SHP77 (cell line): ENCODE measurements at regions not wholly inside any gene's neighbourhood (a gene's known extent, or its start where the extent isn't known, plus 50 kb on each side); places are given as distances from the start of the nearest gene placed in this dataset.
"Not testable (repeated sequence)": the region's sequence is repeated elsewhere in the genome, so short reads cannot be mapped to it uniquely, and the experiment has no call there.

Source experiments
- DNase-seq, 2 experiments: peaks; one replicate each; lab custom pipeline; 2025; lab: John Stamatoyannopoulos, UW

- DNase-seq: no peak
Measured at GRCh38 chr22:48429446-48430020, 1398.1 kb downstream of the BRD1 start.

- DNase-seq: no peak
Measured at GRCh38 chr22:48428631-48429371, 1398.9 kb downstream of the BRD1 start.

GRCh38 chr22:48427731-48428211 is 1399.9 kb downstream of the BRD1 start:
- DNase-seq: no peak

DNA sequence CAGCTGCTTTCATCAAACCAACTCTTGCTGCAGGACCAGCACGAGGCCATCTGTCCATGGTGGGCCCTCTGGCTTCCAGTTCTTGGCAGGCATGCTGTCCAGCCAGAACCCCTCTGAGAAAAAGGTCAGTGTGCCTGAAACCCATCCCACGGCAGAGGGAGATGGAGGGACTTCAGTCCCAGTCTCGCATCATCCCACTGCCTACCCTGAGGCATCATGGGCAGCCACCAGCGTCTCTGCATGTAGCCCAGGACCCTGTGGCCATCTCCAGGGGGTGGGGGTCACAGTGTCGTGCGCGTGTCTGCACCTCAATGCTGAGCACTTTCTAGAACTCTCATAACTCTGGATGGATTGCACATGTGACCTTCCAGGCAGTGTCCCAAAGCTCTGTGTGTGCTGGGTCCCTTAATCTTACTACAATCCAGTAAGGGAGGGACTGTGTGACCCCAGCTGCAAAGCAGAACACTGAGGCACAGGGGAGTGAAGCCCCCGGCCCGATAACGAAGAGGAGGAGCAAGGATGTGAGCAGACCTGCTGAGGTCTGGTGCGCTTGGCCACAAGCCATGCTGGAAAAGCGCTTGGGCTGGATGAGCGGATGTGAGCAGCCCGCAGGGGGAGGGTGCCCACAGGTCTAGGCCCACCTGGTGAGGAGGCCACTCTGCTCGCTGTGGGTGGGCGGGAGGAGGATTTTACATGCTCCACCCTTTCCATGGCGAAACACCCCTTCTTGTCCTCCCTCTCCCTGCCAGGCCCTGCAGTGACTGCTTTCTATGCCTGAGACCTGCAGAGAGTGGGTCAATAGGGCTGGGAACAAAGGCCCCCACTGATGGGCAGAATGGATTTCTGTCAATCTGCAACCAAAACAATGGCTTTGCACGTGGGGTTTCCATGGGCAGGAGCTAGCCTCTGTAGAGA is 1401.0 kb downstream of the BRD1 start:
- no peak for DNase-seq

GRCh38 chr22:48425641-48426040 is 1402.0 kb downstream of the BRD1 start:
- DNase-seq: no peak

DNA sequence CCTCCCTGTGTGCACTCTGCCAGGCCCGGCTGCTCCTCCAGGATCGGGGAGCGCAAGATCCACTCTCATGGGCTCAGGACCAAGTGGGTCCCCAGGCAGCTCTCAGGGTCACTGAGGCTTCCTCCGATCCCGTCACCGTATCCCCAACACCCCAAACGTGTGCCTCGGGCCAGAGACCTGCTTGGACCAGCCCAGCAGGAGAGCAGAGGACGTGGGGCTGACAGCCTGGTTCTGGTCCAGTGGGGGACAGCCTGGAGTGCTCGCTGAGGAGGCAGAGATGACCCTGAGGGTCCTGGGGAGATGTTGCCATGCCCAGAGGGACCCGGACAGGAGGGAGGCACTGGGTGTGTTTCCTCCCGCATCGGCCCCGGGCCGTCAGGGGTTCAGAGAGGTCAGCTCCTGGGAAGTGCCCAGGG is 1402.6 kb downstream of the BRD1 start:
- DNase-seq: no peak

GRCh38 chr22:48424661-48425060 is 1403.0 kb downstream of the BRD1 start:
- DNase-seq: no peak

DNA sequence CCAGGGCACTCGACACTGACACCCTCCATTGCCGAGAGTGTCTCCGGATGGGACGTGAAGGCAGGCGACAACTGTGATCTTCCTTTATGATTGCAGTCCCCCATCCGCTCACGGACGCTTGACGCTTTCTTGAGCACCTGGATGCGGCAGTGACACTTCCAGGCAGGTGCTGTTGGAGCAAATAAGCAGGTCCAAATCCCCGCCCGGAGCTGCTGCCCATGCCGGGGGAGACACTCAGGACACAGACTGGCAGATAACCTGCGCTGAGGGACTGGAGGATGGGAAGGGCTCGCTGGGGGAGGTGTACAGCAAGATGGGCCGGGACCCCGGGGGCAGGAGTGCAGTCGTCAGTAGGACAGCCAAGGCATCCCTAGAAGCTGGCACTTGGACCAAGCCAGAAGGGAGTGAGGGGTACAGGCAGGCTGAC is 1403.5 kb downstream of the BRD1 start:
- no peak for DNase-seq

DNA sequence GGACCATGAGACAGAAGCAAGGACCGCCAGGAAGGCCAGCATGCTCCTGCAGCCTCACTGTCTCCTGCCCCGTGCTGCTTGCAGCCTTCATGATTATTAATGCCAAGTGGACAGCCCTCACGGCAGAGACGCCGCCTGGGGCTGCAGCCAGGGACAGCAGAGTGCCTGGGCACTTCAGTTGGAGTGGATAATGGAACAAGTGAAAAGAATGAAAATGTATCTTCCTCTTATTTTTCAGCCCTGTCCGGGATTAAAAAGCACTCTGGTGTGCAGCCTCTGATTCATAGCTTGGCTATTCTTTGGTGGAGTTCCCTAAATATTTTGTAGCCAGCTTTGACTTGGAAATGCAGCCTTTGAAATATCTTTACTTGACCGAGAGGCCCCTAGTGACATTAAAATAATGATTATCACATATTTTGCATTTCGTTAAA is 1404.2 kb downstream of the BRD1 start:
- DNase-seq: no peak

- DNase-seq: no peak
Measured at GRCh38 chr22:48422900-48423480, 1404.7 kb downstream of the BRD1 start.

DNA sequence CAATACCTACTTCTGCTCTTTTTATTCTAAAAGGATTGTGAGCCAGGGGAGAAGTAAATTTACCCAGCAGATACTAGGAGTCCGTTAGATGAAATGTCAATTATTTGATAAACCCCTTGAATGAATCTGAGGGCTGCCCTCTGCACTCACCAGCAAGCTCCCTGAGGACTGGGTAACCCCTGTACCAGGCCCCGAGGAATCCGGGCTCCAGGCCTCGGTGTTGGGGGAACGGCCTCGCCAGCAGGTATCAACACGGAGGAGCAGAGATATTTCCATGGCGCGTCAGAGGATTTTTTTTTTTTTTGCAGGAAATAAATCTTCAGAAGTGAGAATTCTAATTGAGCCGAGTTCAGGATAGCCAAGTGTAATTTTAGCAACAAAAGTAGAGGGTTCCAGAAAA is 1408.8 kb downstream of the BRD1 start:
- DNase-seq: no peak

- DNase-seq: no peak
Measured at GRCh38 chr22:48417225-48418070, 1410.2 kb downstream of the BRD1 start.

DNA sequence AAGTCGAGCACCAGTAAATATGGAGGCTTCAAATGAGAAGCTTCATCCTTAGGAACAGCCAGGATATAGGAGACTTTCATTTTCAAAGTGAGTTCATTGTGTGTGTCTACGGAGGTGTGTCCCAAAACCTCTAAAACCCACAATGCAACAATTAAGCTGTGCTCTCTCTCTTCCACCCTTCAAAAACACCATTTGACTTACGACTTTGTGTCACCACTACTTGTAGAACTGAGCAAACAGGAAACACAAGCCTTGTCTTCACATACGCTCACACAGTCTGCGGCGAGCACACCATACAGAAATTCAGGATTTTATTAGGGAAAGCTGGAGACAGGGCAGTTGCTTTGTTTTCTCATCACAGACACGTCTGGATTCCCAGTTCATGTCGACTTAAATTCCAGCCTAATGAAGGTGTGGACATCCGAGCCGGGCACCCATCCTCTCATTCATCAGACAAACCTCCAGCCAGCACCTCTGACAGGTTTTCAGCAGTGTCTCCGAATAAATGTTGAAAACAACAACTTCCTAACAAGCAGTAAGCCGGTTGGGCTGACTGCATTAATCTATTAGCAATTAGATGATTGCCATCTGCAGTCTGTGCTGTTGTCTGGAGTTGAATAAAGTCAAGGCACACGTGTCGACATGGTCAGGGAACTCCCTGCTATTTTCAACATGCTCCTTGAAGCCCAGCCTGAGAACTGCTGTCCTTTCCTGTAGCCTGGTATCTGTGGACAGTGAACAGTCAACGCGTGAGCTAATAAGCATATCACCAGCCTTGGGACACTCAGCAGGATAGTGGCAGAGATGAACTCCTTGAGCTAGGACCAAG is 1411.1 kb downstream of the BRD1 start:
- DNase-seq: no peak

- no peak for DNase-seq
Measured at GRCh38 chr22:48415520-48415919, 1412.2 kb downstream of the BRD1 start.

DNA sequence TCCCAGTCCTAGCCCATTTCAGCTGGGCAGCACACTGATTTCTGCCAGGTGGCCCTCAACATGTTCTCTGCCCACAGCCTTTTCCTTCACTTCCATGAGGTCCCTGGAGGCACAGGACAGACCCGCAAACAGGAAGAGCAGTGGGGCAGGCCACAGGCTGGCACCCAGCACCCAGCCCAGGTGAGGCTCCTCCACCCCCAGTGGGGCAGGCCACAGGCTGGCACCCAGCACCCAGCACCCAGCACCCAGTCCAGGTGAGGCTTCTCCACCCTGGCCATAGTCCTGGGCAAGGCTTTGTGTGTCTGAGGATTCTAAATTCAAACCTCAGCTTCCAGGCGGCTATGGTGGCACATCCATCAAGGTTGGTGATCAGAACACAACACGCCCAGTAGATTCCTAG is 1413.0 kb downstream of the BRD1 start:
- DNase-seq: no peak

DNA sequence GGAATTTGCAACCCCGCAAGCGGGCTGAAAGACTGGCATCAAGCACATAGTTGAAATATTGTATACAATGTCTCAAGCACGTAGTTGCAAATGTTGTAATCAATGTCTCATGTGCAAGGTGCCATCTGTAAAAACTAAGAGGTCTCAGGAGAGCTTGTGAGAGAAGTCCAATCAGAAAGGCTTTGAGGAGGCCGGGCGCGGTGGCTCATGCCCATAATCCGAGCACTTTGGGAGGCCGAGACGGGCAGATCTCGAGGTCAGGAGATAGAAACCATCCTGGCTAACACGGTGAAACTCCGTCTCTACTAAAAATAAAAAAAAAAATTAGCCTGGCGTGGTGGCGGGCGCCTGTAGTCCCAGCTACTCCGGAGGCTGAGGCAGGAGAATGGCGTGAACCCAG is 1414.7 kb downstream of the BRD1 start:
- not testable (repeated sequence) for DNase-seq

GRCh38 chr22:48410536-48410935 is 1417.1 kb downstream of the BRD1 start:
- DNase-seq: no peak

DNA sequence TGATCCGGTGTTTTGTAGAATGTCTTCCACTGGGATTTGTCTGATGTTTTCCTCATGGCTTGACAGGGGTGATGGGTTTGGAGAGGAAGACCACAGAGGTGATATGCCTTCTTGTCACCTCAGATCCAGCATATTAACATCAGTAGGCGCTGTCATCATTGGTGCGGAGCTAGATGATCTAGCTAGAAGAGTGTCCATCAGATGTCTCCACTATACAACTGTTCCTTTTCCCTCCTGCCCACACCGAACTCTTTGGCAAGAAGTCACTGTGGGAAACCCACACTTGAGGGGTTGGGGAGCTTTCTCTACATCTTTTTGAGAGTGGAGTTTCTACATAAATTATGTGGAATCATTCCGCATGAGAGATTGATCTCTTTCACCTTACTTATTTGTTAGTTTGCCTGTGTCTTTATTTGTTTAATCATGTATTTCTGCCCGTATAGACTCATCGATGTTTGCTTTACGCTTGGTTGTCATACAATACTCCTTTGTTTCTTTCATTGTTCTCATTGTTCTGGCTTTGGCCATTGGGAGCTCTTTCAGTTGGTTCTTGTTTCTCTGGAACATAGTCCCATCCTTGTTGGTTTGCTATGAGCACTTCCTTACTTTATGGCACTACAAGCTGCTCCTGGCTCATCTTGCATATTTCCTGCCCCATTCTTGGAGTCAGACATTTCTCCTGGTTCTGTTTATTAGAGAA is 1420.3 kb downstream of the BRD1 start:
- no peak for DNase-seq

DNA sequence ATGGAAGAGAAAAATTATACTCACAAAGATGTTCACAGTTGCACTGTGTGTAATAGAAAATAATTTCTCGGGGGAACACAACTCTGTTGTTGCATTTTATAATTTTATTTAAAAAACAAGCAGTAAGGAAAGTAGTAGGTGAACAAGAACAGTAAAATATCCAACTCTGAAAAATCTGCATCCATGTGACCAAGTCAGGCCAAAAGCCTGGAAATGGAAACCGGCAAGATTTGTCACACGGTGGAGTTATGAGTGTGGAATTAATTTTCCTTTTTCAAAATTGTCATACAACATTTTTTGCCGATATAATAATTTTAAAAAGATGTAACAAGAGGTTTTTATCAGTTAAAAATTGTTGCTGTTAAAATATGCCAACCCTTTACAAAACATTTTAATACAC is 1421.5 kb downstream of the BRD1 start:
- no peak for DNase-seq

DNA sequence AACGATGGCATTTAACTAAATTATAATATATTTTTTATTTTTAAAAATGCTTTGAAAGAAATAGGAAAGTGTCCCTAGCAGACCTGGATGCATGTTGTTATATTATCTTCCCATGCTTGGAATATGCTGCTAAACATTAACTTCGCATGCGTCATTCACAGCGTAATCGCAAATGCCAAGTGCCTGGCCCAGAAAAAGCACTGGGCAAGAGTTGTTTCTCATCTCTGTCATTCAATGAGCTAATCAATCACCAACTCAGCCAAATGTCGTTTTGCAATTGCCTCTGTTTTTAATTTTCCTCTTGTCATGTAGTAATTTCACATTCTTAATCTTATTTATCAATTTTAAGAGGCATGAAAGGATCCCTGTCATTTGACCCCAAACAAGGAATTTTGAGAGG is 1421.9 kb downstream of the BRD1 start:
- no peak for DNase-seq
